Neuronal stem cell (in vitro differentiated cells): ENCODE measurements at regions not wholly inside any gene's neighbourhood (a gene's known extent, or its start where the extent isn't known, plus 50 kb on each side); places are given as distances from the start of the nearest gene placed in this dataset.

Source experiments
- DNase-seq: peaks from one replicate; pipeline ENCODE4 v3.0.0-alpha.2; 2013; ENCODE audit warnings: low spot score
- H2AFZ ChIP-seq: one replicate; pipeline ENCODE4 v1.6.1; 2013; ENCODE audit warnings: mild to moderate bottlenecking, low read length, inconsistent platforms
- H2AK5ac ChIP-seq: 2 replicates; pipeline ENCODE4 v1.6.1; 2013; ENCODE audit warnings: low read depth, mild to moderate bottlenecking, inconsistent platforms, low read length, moderate library complexity, mixed read lengths
- H2BK120ac ChIP-seq: 2 replicates; pipeline ENCODE4 v1.6.1; 2013; ENCODE audit warnings: low read depth, mild to moderate bottlenecking, inconsistent platforms, low read length, moderate library complexity, mixed read lengths
- H2BK12ac ChIP-seq: one replicate; pipeline ENCODE4 v1.6.1; 2013; ENCODE audit warnings: low read length, inconsistent platforms
- H2BK15ac ChIP-seq: 2 replicates; pipeline ENCODE4 v1.6.1; 2013; ENCODE audit warnings: mild to moderate bottlenecking, low read length, inconsistent platforms, mixed read lengths
- H2BK5ac ChIP-seq: one replicate; pipeline ENCODE4 v1.6.1; 2013; ENCODE audit warnings: inconsistent platforms, mild to moderate bottlenecking, low read length, moderate library complexity
- H3K14ac ChIP-seq: one replicate; pipeline ENCODE4 v1.6.1; 2013; ENCODE audit warnings: low read length, inconsistent platforms
- H3K18ac ChIP-seq: 2 replicates; pipeline ENCODE4 v1.6.1; 2013; ENCODE audit warnings: low read length, inconsistent platforms
- H3K23ac ChIP-seq: 2 replicates; pipeline ENCODE4 v1.6.1; 2013; ENCODE audit warnings: low read depth, mild to moderate bottlenecking, mixed read lengths, low read length, inconsistent platforms; ENCODE audit not compliant: poor library complexity
- H3K27ac ChIP-seq: replicated peaks from 3 replicates; pipeline ENCODE4 v1.5.1; 2013; ENCODE audit warnings: low read length, inconsistent platforms
- H3K27me3 ChIP-seq, 3 experiments: 2 replicates each; pipeline ENCODE4 v1.6.1; 2013; ENCODE audit warnings: low read length in 3 of 3, mild to moderate bottlenecking in 2 of 3, inconsistent platforms in 1 of 3, low read depth in 1 of 3, mixed read lengths in 1 of 3, moderate library complexity in 1 of 3; ENCODE audit not compliant: control insufficient read depth in 3 of 3, insufficient read depth in 3 of 3
- H3K36me3 ChIP-seq, 2 donors: replicated peaks in 1 of 2; 2 replicates each; pipeline ENCODE4 v1.6.1; 2013; ENCODE audit warnings: low read length in 2 of 2; ENCODE audit not compliant: control insufficient read depth in 2 of 2, insufficient read depth in 2 of 2
- H3K4ac ChIP-seq: 2 replicates; pipeline ENCODE4 v1.6.1; 2013; ENCODE audit warnings: inconsistent platforms, mild to moderate bottlenecking, low read length, moderate library complexity
- H3K4me1 ChIP-seq, 2 donors: 1 replicate in 1 of 2; 2 replicates in 1 of 2; pipeline ENCODE4 v1.6.1; 2013; ENCODE audit warnings: low read length in 2 of 2, low read depth in 1 of 2; ENCODE audit not compliant: control insufficient read depth in 2 of 2, insufficient read depth in 1 of 2
- H3K4me2 ChIP-seq: one replicate; pipeline ENCODE4 v1.6.1; 2013; ENCODE audit warnings: mild to moderate bottlenecking, low read length, inconsistent platforms; ENCODE audit not compliant: insufficient read depth, poor library complexity, severe bottlenecking
- H3K4me3 ChIP-seq, 2 donors: 2 replicates each; pipeline ENCODE4 v1.5.1; 2013; ENCODE audit warnings: low read length in 2 of 2, mild to moderate bottlenecking in 2 of 2, inconsistent platforms in 1 of 2, moderate library complexity in 1 of 2
- H3K79me1 ChIP-seq: one replicate; pipeline ENCODE4 v1.6.1; 2013; ENCODE audit warnings: low read depth, mild to moderate bottlenecking, inconsistent platforms, low read length, moderate library complexity
- H3K9ac ChIP-seq: one replicate; pipeline ENCODE4 v1.6.1; 2013; ENCODE audit warnings: mild to moderate bottlenecking, low read depth, low read length, inconsistent platforms; ENCODE audit not compliant: poor library complexity
- H3K9me3 ChIP-seq, 2 donors: replicated peaks in 1 of 2; 2 replicates each; pipeline versions ENCODE3 to v1.6.1; 2013; ENCODE audit warnings: low read length in 2 of 2, mild to moderate bottlenecking in 2 of 2, inconsistent platforms in 1 of 2, low read depth in 1 of 2, mixed read lengths in 1 of 2, moderate library complexity in 1 of 2; ENCODE audit not compliant: control insufficient read depth in 2 of 2, insufficient read depth in 1 of 2
- H4K8ac ChIP-seq: one replicate; pipeline ENCODE4 v1.6.1; 2013; ENCODE audit warnings: low read depth, mild to moderate bottlenecking, inconsistent platforms, low read length, moderate library complexity
- H4K91ac ChIP-seq: one replicate; pipeline ENCODE4 v1.6.1; 2013; ENCODE audit warnings: low read length, low read depth, mild to moderate bottlenecking, inconsistent platforms; ENCODE audit not compliant: poor library complexity
- WGBS, 2 donors: extraction: QIAGEN DNeasy Blood & Tissue Kit; methylation state at CpG; one replicate each; pipeline ENCODE4 v1.1.7; 2013; ENCODE audit warnings: missing lambda C conversion rate in 2 of 2, mixed read lengths in 1 of 2; ENCODE audit not compliant: insufficient read length in 2 of 2, insufficient replicate concordance in 1 of 2; ENCODE audit errors: extremely low coverage in 2 of 2; 5-methylcytosine and 5-hydroxymethylcytosine counted together

- Histone ChIP-seq H3K4ac (no peak overlapping the region), H2BK12ac (no peak overlapping the region), H3K27ac (no peak overlapping the region), H2BK15ac (no peak overlapping the region), H2AK5ac (no peak overlapping the region), H4K8ac (no peak overlapping the region), H3K4me2 (no peak overlapping the region), H3K4me1 (no peaks in the 10 kb centered on the region), H2BK120ac (no peak overlapping the region), H3K9ac (no peak overlapping the region), H4K91ac (no peak overlapping the region), H3K23ac (no peak overlapping the region), H3K9me3 (peaks cover 0 to 26% of the 10 kb centered on the region in 2 donors), H2BK5ac (no peak overlapping the region), H3K36me3 (no peaks in the 10 kb centered on the region), H2AFZ (no peak overlapping the region), H3K79me1 (no peaks in the 10 kb centered on the region), H3K4me3 (no peak overlapping the region), H3K14ac (no peak overlapping the region), H3K27me3 (no peaks in the 10 kb centered on the region), H3K18ac (no peak overlapping the region)
- DNase-seq: no peak
- WGBS, 2 donors: no CpG with 5 or more reads among the region's 2 CpGs
Measured at GRCh38 chr14:106787626-106788025, 1261.2 kb downstream of the TMEM121 start.

- DNase-seq: no peak
- no peak overlapping the region for H2BK12ac ChIP-seq
- no peak overlapping the region for H3K4ac ChIP-seq
Measured at GRCh38 chr14:106788534-106788933, 1262.2 kb downstream of the TMEM121 start.

DNA sequence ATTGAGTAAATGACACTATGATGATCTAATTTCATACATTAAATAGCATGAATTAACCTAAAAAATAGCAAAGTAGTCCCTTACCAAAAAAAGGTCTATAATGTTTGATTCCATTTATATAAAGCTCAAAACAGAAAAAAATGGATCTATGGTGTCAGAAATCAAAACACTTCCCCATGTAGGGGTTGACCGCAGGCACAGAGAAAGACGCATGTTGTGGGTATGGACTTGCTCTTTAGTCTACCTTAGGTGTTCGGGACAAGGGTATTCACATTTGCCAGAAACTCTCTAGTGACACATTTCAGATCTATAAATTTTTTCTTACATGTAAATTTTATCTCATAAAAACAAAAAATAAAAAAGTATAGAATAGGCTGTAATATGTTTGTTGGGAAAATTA lies 1262.9 kb downstream of the TMEM121 start:
- Histone ChIP-seq H3K4ac (no peak overlapping the region), H2BK15ac (no peak overlapping the region)

More at GRCh38 chr14:106788534-106788933, 1262.2 kb downstream of the TMEM121 start:
- no peak overlapping the region for H2BK5ac ChIP-seq
- no peak overlapping the region for H3K27ac ChIP-seq
- H3K36me3 ChIP-seq: no peaks in the 10 kb centered on the region
- H4K8ac ChIP-seq: no peak overlapping the region
- no peak overlapping the region for H2AK5ac ChIP-seq
- no CpG with 5 or more reads among the region's 6 CpGs for WGBS, 2 donors
- peaks cover 0 to 25% of the 10 kb centered on the region in 2 donors for H3K9me3 ChIP-seq
- no peak overlapping the region for H3K14ac ChIP-seq
- no peak overlapping the region for H2BK15ac ChIP-seq
- H3K79me1 ChIP-seq: no peaks in the 10 kb centered on the region
- no peak overlapping the region for H3K18ac ChIP-seq
- H2BK120ac ChIP-seq: no peak overlapping the region
- H3K9ac ChIP-seq: no peak overlapping the region
- no peaks in the 10 kb centered on the region for H3K4me1 ChIP-seq
- H3K4me2 ChIP-seq: no peak overlapping the region
- no peak overlapping the region for H3K4me3 ChIP-seq
- no peak overlapping the region for H2AFZ ChIP-seq
- H3K23ac ChIP-seq: no peak overlapping the region
- H4K91ac ChIP-seq: no peak overlapping the region
- no peaks in the 10 kb centered on the region for H3K27me3 ChIP-seq

DNA sequence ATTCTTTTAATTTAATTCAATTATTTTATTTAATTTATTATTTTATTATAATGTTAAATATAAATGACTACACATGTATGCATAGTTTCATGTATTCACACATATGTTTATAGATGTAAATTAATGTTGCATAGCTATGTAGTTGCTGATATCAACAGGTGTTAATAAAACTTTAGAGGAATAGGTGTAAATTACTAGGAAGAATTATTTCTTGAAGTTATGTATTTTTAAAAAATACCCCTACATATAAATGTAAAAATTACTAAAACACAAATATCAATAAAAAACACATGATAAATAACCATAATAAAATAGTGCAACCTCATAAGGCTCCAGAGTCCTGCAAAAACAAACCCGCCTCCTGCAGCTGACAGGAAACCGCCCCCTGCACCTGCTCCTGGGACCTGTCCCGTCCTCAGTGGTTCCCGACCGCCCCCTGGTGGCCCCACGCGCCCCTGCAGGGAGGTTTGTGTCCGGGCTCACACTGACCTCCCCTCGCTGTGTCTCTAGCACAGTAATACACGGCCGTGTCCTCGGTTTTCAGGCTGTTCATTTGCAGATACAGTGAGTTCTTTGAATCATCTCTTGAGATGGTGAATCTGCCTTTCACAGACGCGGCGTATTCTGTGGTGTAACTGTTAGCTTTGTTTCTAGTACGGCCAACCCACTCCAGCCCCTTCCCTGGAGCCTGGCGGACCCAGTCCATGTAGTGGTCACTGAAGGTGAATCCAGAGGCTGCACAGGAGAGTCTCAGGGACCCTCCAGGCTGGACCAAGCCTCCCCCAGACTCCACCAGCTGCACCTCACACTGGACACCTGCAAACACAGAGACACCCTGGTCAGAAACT lies 1264.0 kb downstream of the TMEM121 start:
- Histone ChIP-seq H2AK5ac (no peak overlapping the region), H3K4me3 (no peak overlapping the region), H3K4me2 (no peak overlapping the region), H2BK120ac (no peak overlapping the region), H2BK12ac (no peak overlapping the region), H3K4me1 (no peaks in the 10 kb centered on the region), H3K18ac (no peak overlapping the region), H3K23ac (no peak overlapping the region), H3K4ac (no peak overlapping the region), H4K91ac (no peak overlapping the region), H4K8ac (no peak overlapping the region), H3K27ac (no peak overlapping the region), H3K27me3 (no peaks in the 10 kb centered on the region), H3K79me1 (no peaks in the 10 kb centered on the region), H2AFZ (no peak overlapping the region), H3K36me3 (no peaks in the 10 kb centered on the region), H3K9ac (no peak overlapping the region), H2BK15ac (no peak overlapping the region), H2BK5ac (no peak overlapping the region), H3K14ac (no peak overlapping the region), H3K9me3 (peaks cover 0 to 16% of the 10 kb centered on the region in 2 donors)
- DNase-seq: no peak
- WGBS, 2 donors: no CpG with 5 or more reads among the region's 17 CpGs

More for the DNA sequence above, 1262.9 kb downstream of the TMEM121 start:
- DNase-seq: no peak
- WGBS, 2 donors: no CpG with 5 or more reads among the region's 3 CpGs
- Histone ChIP-seq H3K36me3 (no peaks in the 10 kb centered on the region), H2BK120ac (no peak overlapping the region), H3K23ac (no peak overlapping the region), H2BK12ac (no peak overlapping the region), H3K4me3 (no peak overlapping the region), H3K9me3 (peaks cover 0 to 23% of the 10 kb centered on the region in 2 donors), H2AFZ (no peak overlapping the region), H3K4me1 (no peaks in the 10 kb centered on the region), H2AK5ac (no peak overlapping the region), H3K18ac (no peak overlapping the region), H3K4me2 (no peak overlapping the region), H3K27ac (no peak overlapping the region), H3K27me3 (no peaks in the 10 kb centered on the region), H2BK5ac (no peak overlapping the region), H4K8ac (no peak overlapping the region), H3K9ac (no peak overlapping the region), H3K14ac (no peak overlapping the region), H4K91ac (no peak overlapping the region), H3K79me1 (no peaks in the 10 kb centered on the region)
